Stimulated activated CD4-positive, alpha-beta T cell treated with anti-CD3 and anti-CD28 coated beads, Interleukin-4, amount 100 ng/mL, for 24 hours (primary cell): ENCODE measurements at regions not wholly inside any gene's neighbourhood (a gene's known extent, or its start where the extent isn't known, plus 50 kb on each side); places are given as distances from the start of the nearest gene placed in this dataset.
A peak's percentile ranks its signal among the peaks of the same experiment; 100 is the strongest.
"Not testable (repeated sequence)": the region's sequence is repeated elsewhere in the genome, so short reads cannot be mapped to it uniquely, and the experiment has no call there.

Source experiments
- DNase-seq: peaks from one replicate; pipeline ENCODE4 v3.0.0-alpha.2; 2020

GRCh38 chr10:28127881-28128280 lies 129.0 kb upstream of the ODAD2 start:
- DNase-seq: no peak

- DNase-seq: no peak
Measured at GRCh38 chr10:28125701-28126100, 126.8 kb upstream of the ODAD2 start.

- no peak for DNase-seq
Measured at GRCh38 chr10:28120795-28121194, 121.9 kb upstream of the ODAD2 start.

- DNase-seq: no peak
Measured at GRCh38 chr10:28120043-28120749, 121.3 kb upstream of the ODAD2 start.

GRCh38 chr10:28118985-28119628 lies 120.2 kb upstream of the ODAD2 start:
- DNase-seq: no peak

GRCh38 chr10:28113202-28113601 lies 114.3 kb upstream of the ODAD2 start:
- DNase-seq: no peak

GRCh38 chr10:28111712-28112111 lies 112.8 kb upstream of the ODAD2 start:
- DNase-seq: no peak

- no peak for DNase-seq
Measured at GRCh38 chr10:28105561-28105960, 106.7 kb upstream of the ODAD2 start.

- no peak for DNase-seq
Measured at GRCh38 chr10:28097633-28098032, 98.8 kb upstream of the ODAD2 start.

- DNase-seq: no peak
Measured at GRCh38 chr10:28095791-28096378, 97.0 kb upstream of the ODAD2 start.

GRCh38 chr10:28094121-28094520 lies 95.2 kb upstream of the ODAD2 start:
- no peak for DNase-seq

GRCh38 chr10:28091913-28092312 lies 93.0 kb upstream of the ODAD2 start:
- no peak for DNase-seq

GRCh38 chr10:28090506-28090905 lies 91.6 kb upstream of the ODAD2 start:
- DNase-seq: no peak

- no peak for DNase-seq
Measured at GRCh38 chr10:28089467-28089866, 90.6 kb upstream of the ODAD2 start.

GRCh38 chr10:28087661-28088351 lies 88.9 kb upstream of the ODAD2 start:
- peak; percentile 8 for DNase-seq

GRCh38 chr10:28085760-28086159 lies 86.9 kb upstream of the ODAD2 start:
- DNase-seq: not testable (repeated sequence)

- no peak for DNase-seq
Measured at GRCh38 chr10:28082885-28083284, 84.0 kb upstream of the ODAD2 start.

GRCh38 chr10:28082316-28082715 lies 83.4 kb upstream of the ODAD2 start:
- DNase-seq: no peak

- no peak for DNase-seq
Measured at GRCh38 chr10:28077889-28078288, 79.0 kb upstream of the ODAD2 start.

GRCh38 chr10:28075424-28075823 lies 76.5 kb upstream of the ODAD2 start:
- DNase-seq: no peak

GRCh38 chr10:28072573-28072972 lies 73.7 kb upstream of the ODAD2 start:
- no peak for DNase-seq

- DNase-seq: no peak
Measured at GRCh38 chr10:28060031-28060607, 61.2 kb upstream of the ODAD2 start.

GRCh38 chr10:28058746-28059145 lies 59.9 kb upstream of the ODAD2 start:
- DNase-seq: no peak
